SK-N-SH (cell line): ENCODE measurements at regions not wholly inside any gene's neighbourhood (a gene's known extent, or its start where the extent isn't known, plus 50 kb on each side); places are given as distances from the start of the nearest gene placed in this dataset.
A peak's percentile ranks its signal among the peaks of the same experiment; 100 is the strongest.

Experiments used
- CTCF ChIA-PET: fragments of 300-600, 350-600 bp; formaldehyde crosslinking; extraction: SDS; loops from one replicate; lab custom pipeline; 2021; lab: Yijun Ruan, JAX
- POLR2A ChIA-PET: fragments of 350-600 bp; sonication (Branson Sonifier 250); formaldehyde crosslinking; extraction: SDS; loops from one replicate; lab custom pipeline; 2020; ENCODE audit warnings: antibody characterized with exemption, inconsistent platforms; lab: Yijun Ruan, JAX
- DNase-seq: peaks from one replicate; pipeline ENCODE4 v3.0.0; 2012
- H2AFZ ChIP-seq: fragments of 200-600 bp; sonication (generic); 2 replicates; pipeline ENCODE4 v1.8.1; 2016; ENCODE audit warnings: antibody characterized with exemption, mild to moderate bottlenecking, low read depth
- H3F3A ChIP-seq: fragments of 200-600 bp; sonication (generic); replicated peaks from 2 replicates; pipeline ENCODE3; 2016; ENCODE audit warnings: antibody characterized with exemption, mild to moderate bottlenecking; ENCODE audit not compliant: insufficient read depth
- H3K27ac ChIP-seq, 2 experiments: fragments of 200-500 bp in 1 of 2; fragments of 200-600 bp in 1 of 2; sonication (Bioruptor generic) in 1 of 2; sonication (generic), shearing (Covaris generic) in 1 of 2; 2 replicates each; pipeline versions ENCODE4 v1.5.1 to v1.6.1; 2014 to 2016; ENCODE audit warnings: low read depth in 2 of 2, inconsistent platforms in 1 of 2, low read length in 1 of 2, mild to moderate bottlenecking in 1 of 2, mixed read lengths in 1 of 2
- H3K27me3 ChIP-seq: fragments of 200-600 bp; sonication (generic), shearing (Covaris generic); 2 replicates; pipeline ENCODE4 v1.6.1; 2016; ENCODE audit warnings: mixed run types; ENCODE audit not compliant: insufficient read depth
- H3K36me3 ChIP-seq, 2 experiments: fragments of 200-500 bp in 1 of 2; fragments of 200-600 bp in 1 of 2; sonication (Bioruptor generic) in 1 of 2; sonication (generic) in 1 of 2; replicated peaks in 1 of 2; 2 replicates each; pipeline versions ENCODE3 to v1.5.1; 2014 to 2016; ENCODE audit warnings: low read length in 1 of 2, mild to moderate bottlenecking in 1 of 2; ENCODE audit not compliant: insufficient read depth in 2 of 2, control insufficient read depth in 1 of 2
- H3K4me1 ChIP-seq, 2 experiments: fragments of 200-500 bp in 1 of 2; fragments of 200-600 bp in 1 of 2; sonication (Bioruptor generic) in 1 of 2; sonication (generic), shearing (Covaris generic) in 1 of 2; 2 replicates each; pipeline versions ENCODE4 v1.5.1 to v1.6.1; 2014 to 2016; ENCODE audit warnings: low read depth in 1 of 2, low read length in 1 of 2, mixed run types in 1 of 2; ENCODE audit not compliant: insufficient read depth in 2 of 2, control insufficient read depth in 1 of 2
- H3K4me2 ChIP-seq: fragments of 200-600 bp; sonication (generic), shearing (Covaris generic); 2 replicates; pipeline ENCODE4 v1.6.1; 2017; ENCODE audit warnings: mixed run types
- H3K4me3 ChIP-seq, 2 experiments: fragments of 200-500 bp in 1 of 2; fragments of 200-600 bp in 1 of 2; sonication (Bioruptor generic) in 1 of 2; sonication (generic), shearing (Covaris generic) in 1 of 2; 2 replicates each; pipeline versions ENCODE4 v1.5.1 to v1.8.1; 2014 to 2016; ENCODE audit warnings: low read depth in 2 of 2, inconsistent platforms in 1 of 2, low read length in 1 of 2, mild to moderate bottlenecking in 1 of 2, mixed read lengths in 1 of 2, moderate library complexity in 1 of 2
- H3K79me2 ChIP-seq: fragments of 200-600 bp; sonication (generic); 2 replicates; pipeline ENCODE4 v1.8.1; 2017; ENCODE audit warnings: mild to moderate bottlenecking; ENCODE audit not compliant: insufficient read depth
- H3K9ac ChIP-seq: fragments of 200-600 bp; sonication (generic); 2 replicates; pipeline ENCODE4 v1.6.1; 2017; ENCODE audit warnings: mixed run types
- H3K9me2 ChIP-seq: fragments of 200-600 bp; sonication (generic); 2 replicates; pipeline ENCODE4 v1.6.1; 2017; ENCODE audit warnings: mixed run types
- H3K9me3 ChIP-seq: fragments of 200-600 bp; sonication (generic); 2 replicates; pipeline ENCODE4 v1.6.1; 2017; ENCODE audit warnings: mixed run types, mild to moderate bottlenecking, moderate library complexity
- H4K20me1 ChIP-seq: fragments of 200-600 bp; sonication (generic); 2 replicates; pipeline ENCODE4 v1.6.1; 2017; ENCODE audit warnings: mild to moderate bottlenecking, mixed run types; ENCODE audit not compliant: insufficient read depth
- ELF1 ChIP-seq: IDR thresholded peaks from 2 replicates; pipeline ENCODE4 v1.4.0; 2012
- FOSL2 ChIP-seq: IDR thresholded peaks from 2 replicates; pipeline ENCODE4 v1.4.0; 2012; ENCODE audit warnings: low read depth, mild to moderate bottlenecking, moderate library complexity, borderline replicate concordance
- GATA2 ChIP-seq: sonication (generic); formaldehyde crosslinking; IDR thresholded peaks from 2 replicates; pipeline ENCODE4 v1.5.0; 2020; ENCODE audit warnings: mild to moderate bottlenecking, missing genetic modification reagents
- MXI1 ChIP-seq: IDR thresholded peaks from 2 replicates; pipeline ENCODE4 v1.6.1; 2012; ENCODE audit warnings: mild to moderate bottlenecking, low read depth, low read length, improper control_type of control experiment
- NRF1 ChIP-seq: IDR thresholded peaks from 2 replicates; pipeline ENCODE4 v1.6.1; 2012; ENCODE audit warnings: low read depth, mild to moderate bottlenecking, low read length
- RAD21 ChIP-seq: IDR thresholded peaks from 2 replicates; pipeline ENCODE4 v1.6.1; 2012; ENCODE audit warnings: mild to moderate bottlenecking, low read length
- RCOR1 ChIP-seq: fragments of 150-350 bp; IDR thresholded peaks from 2 replicates; pipeline ENCODE4 v1.6.1; 2017; ENCODE audit warnings: antibody characterized with exemption, low read length
- SMC3 ChIP-seq: IDR thresholded peaks from 2 replicates; pipeline ENCODE4 v1.6.1; 2012; ENCODE audit warnings: low read depth, low read length, improper control_type of control experiment
- TCF12 ChIP-seq: IDR thresholded peaks from 2 replicates; pipeline ENCODE4 v1.4.0; 2012
- TEAD4 ChIP-seq: IDR thresholded peaks from 2 replicates; pipeline ENCODE4 v1.4.0; 2012; ENCODE audit warnings: mild to moderate bottlenecking, borderline replicate concordance; ENCODE audit not compliant: insufficient read depth
- YY1 ChIP-seq: IDR thresholded peaks from 2 replicates; pipeline ENCODE4 v1.4.0; 2012; ENCODE audit warnings: low read depth, mild to moderate bottlenecking
- WGBS: methylation state at CpG from one replicate; pipeline ENCODE4 v1.1.6; 2017; ENCODE audit warnings: low lambda C conversion rate; 5-methylcytosine and 5-hydroxymethylcytosine counted together
- TF ChIP-seq, protein P1 (sequence below): fragments of 200-600 bp; sonication (generic); IDR thresholded peaks from 2 replicates; pipeline ENCODE4 v1.6.1; 2017; ENCODE audit warnings: antibody characterized with exemption, mild to moderate bottlenecking, moderate library complexity

DNA sequence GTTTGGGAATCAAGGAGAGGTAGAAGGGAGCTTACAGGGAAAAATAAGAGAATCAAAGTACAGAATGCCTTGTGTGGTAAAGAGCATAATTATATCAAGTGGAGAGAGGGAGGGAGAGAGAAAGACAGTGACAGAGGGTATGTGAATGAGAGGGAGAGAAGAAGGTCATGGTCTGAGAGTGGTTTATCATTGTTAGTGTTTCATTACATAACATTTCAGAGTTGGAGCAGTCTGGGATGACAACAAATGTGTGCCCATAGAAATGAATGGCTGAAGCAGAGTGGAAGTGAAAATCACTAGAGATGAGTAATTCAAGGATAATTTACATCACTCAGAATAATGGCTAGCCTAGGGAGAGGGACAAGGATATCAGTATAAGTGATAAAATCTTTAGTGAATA is 799.2 kb downstream of the TLE1 start:
- no peak overlapping the region for H3K4me2 ChIP-seq
- H3K79me2 ChIP-seq = no peaks in the 10 kb centered on the region
- H4K20me1 ChIP-seq = no peaks in the 10 kb centered on the region
- H3F3A ChIP-seq = no peaks in the 10 kb centered on the region
- no peaks in the 10 kb centered on the region for H3K9me2 ChIP-seq
- no peaks in the 10 kb centered on the region for H3K4me1 ChIP-seq
- no peak for TF ChIP-seq FOSL2
- TF ChIP-seq ELF1 = no peak
- TF ChIP-seq, protein P1, sequence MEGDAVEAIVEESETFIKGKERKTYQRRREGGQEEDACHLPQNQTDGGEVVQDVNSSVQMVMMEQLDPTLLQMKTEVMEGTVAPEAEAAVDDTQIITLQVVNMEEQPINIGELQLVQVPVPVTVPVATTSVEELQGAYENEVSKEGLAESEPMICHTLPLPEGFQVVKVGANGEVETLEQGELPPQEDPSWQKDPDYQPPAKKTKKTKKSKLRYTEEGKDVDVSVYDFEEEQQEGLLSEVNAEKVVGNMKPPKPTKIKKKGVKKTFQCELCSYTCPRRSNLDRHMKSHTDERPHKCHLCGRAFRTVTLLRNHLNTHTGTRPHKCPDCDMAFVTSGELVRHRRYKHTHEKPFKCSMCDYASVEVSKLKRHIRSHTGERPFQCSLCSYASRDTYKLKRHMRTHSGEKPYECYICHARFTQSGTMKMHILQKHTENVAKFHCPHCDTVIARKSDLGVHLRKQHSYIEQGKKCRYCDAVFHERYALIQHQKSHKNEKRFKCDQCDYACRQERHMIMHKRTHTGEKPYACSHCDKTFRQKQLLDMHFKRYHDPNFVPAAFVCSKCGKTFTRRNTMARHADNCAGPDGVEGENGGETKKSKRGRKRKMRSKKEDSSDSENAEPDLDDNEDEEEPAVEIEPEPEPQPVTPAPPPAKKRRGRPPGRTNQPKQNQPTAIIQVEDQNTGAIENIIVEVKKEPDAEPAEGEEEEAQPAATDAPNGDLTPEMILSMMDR = no peak
- TF ChIP-seq TCF12 = no peak
- no peak for TF ChIP-seq RCOR1
- no peak for TF ChIP-seq SMC3
- no peak for TF ChIP-seq MXI1
- TF ChIP-seq YY1 = no peak
- no peak for TF ChIP-seq GATA2
- TF ChIP-seq NRF1 = no peak
- no peaks in the 10 kb centered on the region for H3K27me3 ChIP-seq
- H3K4me3 ChIP-seq = no peak overlapping the region
- H3K36me3 ChIP-seq = no peaks in the 10 kb centered on the region
- DNase-seq = no peak
- ChIA-PET POLR2A (no interaction called here), CTCF (no interaction called here)
- H3K27ac ChIP-seq = no peak overlapping the region
- H3K9me3 ChIP-seq = no peaks in the 10 kb centered on the region
- no peak overlapping the region for H2AFZ ChIP-seq
- H3K9ac ChIP-seq = no peak overlapping the region

DNA sequence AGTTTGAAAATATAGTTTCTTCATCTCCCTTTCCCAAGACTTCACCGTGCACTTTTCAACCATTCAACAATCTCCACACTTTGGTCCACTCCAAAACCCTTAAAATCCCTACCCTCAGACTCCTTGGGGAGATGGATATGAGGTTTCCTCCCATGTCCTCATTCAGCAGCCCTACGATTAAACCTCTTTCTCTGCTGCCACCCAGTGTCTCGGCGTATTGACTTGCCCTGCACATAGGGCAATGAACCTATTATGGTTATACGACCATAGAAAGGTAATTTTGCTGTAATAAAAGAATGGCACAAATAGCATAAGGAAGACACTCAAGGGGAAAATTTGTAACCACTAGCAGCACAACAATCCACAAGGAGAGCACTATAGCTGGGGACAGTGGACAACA is 803.5 kb downstream of the TLE1 start:
- TF ChIP-seq RAD21 (peak; percentile 62), SMC3 (peak; percentile 23; the same call in 1 of the 2 replicates), TEAD4 (no peak)
- TF ChIP-seq, protein P1 = 0 out of 2 replicates have a peak, but pooled peaks have one; percentile 8
- TF ChIP-seq, all 33 proteins: peak for 3
- Histone ChIP-seq H3K9me2 (no peaks in the 10 kb centered on the region), H3K4me3 (no peak overlapping the region), H3K4me2 (no peak overlapping the region), H3F3A (no peaks in the 10 kb centered on the region), H3K9ac (no peak overlapping the region), H3K27ac (no peak overlapping the region), H3K79me2 (no peaks in the 10 kb centered on the region), H3K27me3 (no peaks in the 10 kb centered on the region), H4K20me1 (no peaks in the 10 kb centered on the region), H3K36me3 (no peaks in the 10 kb centered on the region), H2AFZ (no peak overlapping the region), H3K4me1 (peaks cover 0 to 10% of the 10 kb centered on the region in 2 experiments; a peak in 2 of 4 replicates), H3K9me3 (no peaks in the 10 kb centered on the region)
- POLR2A ChIA-PET = no interaction called here
- CTCF ChIA-PET = interaction anchor here (1.5 kb wide), 1 partner anchor 12 kb away, joined by 6 read pairs; no protein-coding TSS in a partner anchor
- no peak for DNase-seq
- 68% methylated on average over 5 of the region's 5 CpGs for WGBS
